NCI-H69 (cell line): ENCODE measurements at regions not wholly inside any gene's neighbourhood (a gene's known extent, or its start where the extent isn't known, plus 50 kb on each side); places are given as distances from the start of the nearest gene placed in this dataset.
"Not testable (repeated sequence)": the region's sequence is repeated elsewhere in the genome, so short reads cannot be mapped to it uniquely, and the experiment has no call there.

ENCODE experiments used
- DNase-seq: peaks from one replicate; lab custom pipeline; 2025; lab: John Stamatoyannopoulos, UW

DNA sequence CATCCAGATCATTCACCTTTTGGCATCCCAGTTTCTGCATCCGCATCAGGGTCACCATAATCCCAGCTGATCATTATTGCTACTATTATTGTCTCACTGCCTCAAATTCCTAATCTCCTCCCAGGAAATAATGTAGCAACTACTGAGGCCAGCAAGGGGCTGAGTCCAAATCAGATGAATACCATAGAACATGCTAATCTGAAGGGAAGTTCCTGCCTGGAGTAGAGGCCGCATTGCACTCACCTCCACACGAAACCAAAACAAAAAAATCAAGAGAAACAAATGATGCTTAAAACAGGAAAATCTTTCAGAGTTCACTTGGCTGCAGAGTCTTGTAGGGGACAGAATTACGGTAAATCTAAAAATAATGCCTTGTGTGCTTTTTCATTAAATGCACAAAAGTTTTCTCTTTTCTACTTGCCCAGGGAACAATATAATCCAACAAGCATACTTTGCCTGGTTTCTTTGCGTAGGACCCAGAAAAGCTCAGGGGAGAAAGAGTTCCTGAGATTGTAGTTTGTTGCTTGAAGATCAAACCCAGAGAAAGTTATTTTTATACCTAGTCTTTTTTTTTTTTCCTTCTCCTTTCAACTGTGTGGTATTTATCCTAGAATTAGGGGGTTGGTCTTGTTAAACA lies 87.7 kb upstream of the KLF4 start:
- DNase-seq: no peak

DNA sequence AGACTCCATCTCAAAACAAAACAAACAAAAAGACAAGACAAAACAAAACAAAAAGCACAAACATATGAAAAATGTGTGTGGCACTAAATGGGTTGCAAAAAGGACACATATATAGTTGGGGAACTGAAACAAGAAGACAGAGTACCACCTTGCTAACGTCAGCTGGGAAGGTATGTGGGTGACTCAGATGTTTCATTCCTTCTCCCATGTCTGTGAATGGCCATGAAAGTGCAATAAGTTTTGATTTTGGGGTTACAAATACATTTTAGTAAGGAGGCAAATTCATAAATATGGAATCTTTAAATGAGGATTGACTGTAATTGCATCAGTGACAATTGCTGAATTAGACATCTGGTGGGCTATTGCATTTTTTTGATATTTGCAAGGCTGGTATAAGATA lies 81.6 kb upstream of the KLF4 start:
- DNase-seq: no peak

DNA sequence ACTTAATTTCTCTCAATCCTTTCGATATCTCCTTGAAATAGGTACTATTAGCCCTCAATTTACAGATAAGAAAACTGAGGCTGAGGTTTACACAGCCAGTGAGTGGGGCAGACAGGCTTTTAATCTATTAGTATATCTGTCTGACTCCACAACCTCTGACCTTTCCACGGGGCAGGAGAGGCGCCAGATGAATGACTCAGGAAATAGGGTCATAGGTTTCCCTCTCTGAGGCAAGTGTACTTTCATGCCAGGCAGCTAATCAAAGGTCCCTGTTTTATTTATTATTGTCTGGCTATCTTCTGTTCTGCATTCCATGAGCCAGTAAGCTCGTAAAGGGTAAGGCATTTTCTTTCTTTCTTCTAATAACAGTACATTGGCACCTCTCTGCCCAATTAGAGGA lies 79.6 kb upstream of the KLF4 start:
- DNase-seq: no peak

DNA sequence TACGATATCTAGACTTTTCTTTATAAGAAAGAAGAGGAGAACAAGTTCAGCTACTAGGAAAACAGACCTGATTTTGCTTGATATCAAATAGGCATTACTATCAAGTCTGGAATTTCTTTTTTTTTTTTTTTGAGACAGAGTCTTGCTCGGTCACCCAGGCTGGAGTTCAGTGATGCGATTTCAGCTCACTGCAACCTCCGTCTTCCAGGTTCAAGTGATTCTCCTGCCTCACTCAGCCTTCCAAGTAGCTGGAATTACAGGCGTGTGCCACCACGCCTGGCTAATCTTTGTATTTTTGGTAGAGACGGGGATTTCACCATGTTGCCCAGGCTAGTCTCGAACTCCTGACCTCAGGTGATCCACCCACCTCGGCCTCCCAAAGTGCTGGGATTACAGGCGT lies 78.8 kb upstream of the KLF4 start:
- not testable (repeated sequence) for DNase-seq

DNA sequence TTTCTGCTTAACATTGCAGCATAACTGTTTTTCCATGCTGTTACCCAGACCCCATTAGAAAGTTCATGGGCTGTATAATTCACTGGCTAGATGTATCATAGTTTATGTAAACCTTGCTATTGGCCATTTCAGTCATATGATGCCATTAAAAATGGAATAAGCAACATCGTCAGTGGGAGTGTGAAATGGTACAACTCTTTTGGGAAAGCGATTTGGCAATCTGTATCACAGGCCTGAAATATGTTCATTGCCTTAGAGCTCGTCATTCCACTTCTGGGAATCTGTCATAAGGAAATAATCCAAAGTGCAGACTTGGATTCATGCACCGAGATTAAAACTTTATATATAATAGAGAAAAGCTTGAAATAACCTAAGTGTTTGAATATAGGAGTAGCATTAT lies 77.9 kb upstream of the KLF4 start:
- no peak for DNase-seq

DNA sequence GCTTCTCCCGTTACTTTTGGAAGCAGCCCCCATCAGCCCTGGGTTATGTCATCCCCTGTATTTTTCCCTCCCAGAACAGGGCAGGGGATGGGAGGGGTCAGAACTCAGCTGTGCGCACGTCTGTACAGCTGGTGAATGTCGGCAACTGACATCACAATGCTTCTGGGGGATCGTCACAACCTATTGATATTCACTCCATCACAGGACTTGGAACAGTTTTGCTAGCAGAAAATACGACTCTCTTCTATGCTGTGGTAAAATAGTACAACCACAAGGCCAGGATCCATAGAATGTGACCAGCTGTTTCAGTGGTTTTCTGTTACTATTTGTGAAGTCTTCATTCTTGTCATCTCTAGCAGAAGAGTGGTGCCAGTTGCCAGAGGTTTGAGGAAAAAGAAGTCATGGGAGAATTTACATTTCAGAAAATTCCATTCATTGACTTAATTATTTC lies 77.1 kb upstream of the KLF4 start:
- no peak for DNase-seq

DNA sequence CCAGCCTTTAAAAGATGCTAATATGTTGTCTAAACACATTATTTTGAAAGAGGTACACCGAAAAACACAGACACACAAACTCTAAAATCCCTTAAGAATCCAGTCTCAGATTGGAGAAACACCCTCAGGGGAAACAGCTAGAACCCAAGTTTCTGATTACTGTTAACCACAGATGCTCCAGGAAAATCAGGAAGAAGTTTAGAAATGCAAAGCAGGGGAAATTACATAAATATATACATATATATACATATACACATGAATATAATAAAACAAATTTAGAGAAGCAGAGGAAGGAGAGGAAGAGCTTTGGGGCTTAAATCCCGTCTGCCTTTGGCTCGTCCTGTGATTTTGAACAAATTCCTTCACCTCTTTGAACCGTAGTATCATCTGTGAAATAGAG lies 73.2 kb upstream of the KLF4 start:
- no peak for DNase-seq

DNA sequence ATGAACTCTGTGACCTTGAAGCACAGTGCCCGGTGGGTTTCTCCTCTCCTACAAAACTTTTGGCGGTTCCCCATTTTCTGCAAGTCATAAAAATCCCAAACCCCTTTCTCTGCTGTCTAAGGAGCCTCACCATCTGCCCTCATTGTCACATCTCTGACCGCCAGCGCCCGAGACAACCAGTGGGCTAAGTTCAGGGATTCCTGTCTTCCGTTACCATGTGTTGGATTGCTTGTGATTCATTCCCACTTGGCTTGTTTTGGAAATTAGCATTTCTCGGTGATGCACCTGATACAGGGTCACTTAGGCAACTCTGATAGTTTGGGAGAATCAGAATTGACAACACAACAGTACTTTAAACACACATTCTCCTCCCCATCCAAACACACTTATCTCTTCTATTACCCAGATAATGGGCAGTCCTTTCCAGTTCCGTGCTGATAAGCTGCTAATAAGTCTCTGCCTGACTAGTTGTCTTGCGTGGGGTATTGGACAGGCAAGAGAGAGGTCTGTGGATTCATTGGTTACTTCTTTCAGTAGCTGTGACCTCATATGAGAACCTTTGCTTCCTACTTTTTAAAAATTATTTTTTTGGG lies 70.0 kb upstream of the KLF4 start:
- no peak for DNase-seq

DNA sequence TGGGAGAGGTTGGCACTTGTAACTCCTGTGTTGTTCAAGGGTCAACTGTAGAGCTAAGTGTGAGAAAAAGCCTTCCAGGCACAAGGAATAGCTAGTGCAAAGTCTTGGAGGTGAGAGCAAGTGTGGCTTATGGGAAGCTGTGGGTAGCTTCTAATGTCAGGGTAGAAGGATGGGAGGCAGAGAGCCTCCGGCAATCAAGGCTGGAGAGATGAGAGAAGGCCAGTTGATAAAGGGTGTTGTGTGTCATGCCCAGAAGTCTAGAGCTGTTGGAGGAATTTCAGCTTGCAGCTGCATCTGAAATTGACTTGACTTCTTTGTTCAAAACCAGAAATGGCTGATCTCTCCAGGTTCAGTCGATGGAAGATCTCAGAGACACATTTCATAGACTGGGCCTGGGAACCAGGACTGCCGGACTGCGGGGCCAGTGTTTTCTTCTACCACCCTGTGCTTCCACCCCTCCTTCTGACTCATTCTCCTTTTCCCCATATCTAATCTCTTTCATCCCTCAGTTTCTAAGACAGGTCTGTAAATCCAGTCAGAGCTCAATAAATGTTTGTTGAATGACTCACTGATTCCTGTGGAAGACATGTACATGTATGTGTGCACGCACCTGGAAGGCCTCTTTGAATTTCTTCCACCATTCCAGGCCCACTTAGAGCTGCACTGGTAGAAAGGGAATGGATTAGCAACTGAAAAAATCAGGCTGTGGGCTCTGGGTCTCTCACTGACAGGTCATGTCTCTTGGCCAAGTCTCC lies 67.8 kb upstream of the KLF4 start:
- DNase-seq: no peak

DNA sequence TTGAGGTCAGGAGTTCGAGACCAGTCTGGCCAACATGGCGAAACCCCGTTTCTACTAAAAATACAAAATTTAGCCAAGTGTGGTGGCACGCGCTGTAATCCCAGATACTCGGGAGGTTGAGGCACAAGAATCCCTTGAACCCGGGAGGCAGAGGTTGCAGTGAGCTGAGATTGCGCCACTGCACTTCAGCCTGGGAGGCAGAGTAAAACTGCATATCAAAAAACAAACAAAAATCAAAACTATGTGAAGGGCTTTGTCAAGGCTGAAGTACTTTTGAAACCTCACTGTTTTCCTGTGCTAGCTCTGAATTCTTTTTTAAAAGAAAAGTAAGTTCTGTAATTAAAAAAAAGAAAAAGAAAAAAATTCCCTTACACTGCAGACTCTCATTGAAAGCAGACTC lies 65.1 kb upstream of the KLF4 start:
- DNase-seq: no peak

DNA sequence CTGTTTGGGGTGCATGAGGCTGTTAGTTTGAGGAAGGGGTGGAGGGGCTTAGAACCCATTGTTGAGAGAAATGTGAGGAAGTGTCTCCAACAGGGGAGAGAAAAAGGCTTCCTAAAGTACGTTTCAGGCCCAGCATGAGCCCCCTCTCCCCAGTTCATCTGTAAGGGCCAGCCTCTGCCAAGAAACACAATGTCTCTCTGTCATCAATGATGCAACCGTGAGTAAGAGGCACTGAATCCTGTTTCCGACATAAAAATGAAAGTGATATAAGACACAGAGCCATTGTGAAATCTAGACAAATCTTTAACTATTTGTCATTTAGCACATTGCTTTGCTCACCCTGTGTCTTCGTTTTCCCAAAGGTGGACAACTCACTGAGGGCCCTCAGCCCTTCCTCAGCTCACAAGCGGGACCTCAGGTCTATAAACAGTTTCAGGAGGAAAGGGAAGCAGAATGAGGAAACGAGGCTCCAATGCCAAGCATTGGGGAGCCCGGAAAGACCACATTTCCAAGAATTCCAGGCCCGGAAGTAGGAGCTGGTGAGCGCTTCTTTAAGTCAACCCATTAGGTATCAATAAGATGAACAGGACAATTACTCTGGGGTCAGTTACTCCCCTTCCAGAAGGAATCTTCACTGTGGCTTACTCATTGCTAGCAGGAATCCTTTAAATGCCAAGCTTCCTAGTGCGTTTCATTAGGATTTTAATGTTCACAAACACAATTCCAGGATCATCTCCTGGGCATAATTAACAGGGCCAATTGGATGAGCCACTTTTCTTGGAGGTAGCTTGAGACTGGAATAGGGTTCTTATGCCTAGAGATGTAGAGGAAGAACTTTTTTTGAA lies 59.0 kb upstream of the KLF4 start:
- peak; percentile 33 for DNase-seq

DNA sequence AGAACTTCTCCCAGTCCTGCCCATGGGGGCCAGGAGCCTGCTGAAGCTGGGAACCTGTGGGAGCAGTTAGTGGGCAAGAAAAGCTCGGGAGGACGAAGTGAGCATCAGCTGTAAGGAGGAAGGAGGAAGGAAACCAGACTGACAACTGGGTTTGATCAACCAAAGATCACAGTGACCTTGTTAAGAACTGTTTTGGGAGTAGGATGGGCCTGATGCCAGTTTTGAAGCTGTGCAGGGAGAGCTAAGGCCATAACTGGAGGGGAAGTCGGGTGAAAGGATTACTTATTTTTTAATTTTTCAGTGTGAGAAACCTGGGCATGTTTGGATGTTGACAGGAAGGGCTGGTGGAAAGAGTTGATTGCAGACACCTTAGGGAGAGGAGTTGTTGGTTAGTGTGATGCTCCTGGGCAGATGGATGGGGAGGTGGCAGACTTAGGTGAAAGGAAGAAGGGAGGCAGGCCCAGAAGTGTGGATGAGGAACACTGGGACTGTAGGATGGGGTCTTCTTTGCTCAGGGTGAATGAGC lies 58.3 kb upstream of the KLF4 start:
- DNase-seq: no peak

DNA sequence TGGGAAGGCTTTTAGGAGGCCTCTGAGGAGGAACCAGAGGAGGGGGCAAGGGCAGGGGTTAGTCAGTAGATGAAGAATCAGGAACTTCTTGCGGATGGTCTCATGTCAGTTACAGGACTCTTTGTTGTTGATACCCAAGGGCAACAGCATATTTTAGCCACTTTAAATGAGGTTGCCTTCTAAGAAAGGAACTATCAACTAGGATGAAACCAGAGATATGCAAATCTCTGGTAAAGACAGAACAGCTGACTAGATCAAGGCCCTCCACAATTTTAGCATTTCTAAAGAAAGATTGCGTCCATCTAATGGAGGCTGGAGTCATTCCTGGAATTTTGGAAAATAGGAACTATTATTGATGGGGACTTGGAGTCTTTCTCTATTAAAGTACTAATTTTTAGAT lies 57.7 kb upstream of the KLF4 start:
- DNase-seq: no peak

DNA sequence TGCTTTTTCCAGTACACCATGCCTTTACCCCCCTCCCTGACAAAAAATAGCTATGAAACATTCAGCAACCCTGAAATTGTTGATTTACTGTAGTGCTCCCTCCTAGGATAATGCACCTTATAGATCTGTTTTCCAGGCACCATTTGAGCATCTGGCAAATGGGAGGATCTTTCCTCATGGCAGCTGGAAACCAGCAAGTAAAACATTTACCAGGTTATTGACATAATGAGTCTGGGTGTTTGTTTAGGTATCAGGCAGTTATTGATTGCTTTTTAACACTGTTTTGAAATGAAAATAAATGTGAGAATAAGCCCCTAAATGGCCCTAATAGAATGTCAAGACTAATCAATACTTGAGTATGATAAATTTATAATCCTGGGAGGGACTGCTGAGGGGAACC lies 57.3 kb upstream of the KLF4 start:
- DNase-seq: peak; percentile 21

DNA sequence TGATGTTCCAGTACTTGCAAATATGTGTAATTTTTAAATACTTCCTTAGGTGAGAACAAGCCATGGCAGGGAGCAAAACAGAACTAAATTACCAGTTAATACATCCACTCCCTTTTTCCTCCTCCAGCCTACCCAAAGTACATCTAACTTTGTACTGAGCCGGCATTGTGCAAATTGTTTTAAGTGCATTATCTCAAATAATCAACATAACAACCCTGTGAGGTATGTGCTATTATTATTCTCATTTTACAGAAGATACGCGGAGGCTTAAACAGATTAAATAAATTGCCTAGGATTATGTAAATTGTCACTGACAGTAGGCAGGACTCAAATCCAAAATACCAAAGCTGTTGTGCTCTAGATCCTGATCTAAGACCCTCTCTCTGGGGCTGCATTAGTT lies 55.5 kb upstream of the KLF4 start:
- DNase-seq: no peak

DNA sequence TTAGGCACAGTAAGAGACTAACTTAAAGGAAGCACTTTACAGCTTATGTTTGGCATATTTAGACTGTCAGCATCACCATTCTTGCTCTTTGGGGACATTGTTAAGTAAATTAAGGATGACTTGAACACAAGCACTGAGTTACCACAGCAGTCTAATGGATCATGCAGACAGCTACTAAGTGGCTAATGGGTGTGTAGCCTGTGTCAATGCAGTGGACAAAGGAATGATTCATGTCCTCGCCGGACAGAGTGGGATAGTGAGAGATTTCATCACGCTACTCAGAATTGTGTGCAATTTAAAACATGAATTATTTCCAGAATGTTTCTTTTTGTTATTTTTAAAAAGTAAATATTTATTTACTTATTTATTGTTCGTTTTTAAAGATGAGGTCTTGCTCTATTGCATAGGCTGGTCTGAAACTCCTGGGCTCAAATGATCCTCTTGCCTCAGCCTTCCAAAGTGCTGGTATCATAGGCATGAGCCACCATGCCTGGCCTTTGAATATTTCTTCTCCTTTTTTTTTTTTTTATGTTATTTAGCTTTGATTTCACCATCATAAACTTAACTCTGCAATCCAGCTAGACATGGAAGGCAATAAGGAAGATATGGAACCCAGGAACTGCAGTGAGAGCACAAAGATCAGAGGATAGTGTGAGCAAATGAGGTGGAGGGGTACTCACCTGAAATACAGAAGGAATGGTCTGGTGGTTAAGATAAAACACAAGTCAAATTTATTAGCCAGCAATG lies 53.0 kb upstream of the KLF4 start:
- DNase-seq: no peak

DNA sequence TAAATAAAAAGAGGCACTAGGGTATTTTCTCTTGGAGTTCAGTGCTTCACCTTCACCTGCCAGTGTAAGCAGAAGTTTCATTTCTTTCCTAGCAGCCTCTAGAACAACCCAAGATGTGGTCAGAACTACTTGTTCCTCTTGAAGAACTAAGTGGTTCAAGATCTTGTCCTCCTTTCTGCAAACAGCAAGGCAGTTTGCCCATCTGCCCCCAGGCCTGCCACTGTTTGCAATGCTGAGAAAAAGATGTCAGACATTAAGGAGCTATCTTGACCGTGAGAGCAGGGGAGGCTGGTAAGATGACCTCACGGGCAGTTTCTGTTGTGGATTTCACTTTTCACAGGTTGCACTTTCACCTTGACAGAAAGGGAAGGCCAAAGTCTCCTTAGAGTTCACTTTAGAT lies 52.0 kb upstream of the KLF4 start:
- DNase-seq: no peak

DNA sequence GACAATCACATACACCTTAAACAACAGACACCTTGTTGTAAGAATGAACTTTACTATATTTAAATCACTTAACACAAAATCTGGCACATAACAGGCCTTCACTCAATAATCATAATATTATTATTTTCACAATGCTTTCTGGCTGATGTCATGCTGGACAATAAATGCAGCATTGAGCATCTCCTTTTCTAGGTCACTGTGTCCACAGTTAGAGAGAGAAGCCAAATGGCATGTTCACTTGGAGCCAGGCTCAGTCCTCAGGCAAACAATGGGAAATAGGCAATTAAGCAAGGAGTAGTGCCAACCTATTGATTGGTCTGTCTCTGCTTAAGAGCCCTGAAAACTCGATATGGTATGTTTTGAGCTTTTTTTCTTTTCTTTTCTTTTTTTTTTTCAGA lies 50.6 kb upstream of the KLF4 start:
- peak; percentile 41 for DNase-seq

DNA sequence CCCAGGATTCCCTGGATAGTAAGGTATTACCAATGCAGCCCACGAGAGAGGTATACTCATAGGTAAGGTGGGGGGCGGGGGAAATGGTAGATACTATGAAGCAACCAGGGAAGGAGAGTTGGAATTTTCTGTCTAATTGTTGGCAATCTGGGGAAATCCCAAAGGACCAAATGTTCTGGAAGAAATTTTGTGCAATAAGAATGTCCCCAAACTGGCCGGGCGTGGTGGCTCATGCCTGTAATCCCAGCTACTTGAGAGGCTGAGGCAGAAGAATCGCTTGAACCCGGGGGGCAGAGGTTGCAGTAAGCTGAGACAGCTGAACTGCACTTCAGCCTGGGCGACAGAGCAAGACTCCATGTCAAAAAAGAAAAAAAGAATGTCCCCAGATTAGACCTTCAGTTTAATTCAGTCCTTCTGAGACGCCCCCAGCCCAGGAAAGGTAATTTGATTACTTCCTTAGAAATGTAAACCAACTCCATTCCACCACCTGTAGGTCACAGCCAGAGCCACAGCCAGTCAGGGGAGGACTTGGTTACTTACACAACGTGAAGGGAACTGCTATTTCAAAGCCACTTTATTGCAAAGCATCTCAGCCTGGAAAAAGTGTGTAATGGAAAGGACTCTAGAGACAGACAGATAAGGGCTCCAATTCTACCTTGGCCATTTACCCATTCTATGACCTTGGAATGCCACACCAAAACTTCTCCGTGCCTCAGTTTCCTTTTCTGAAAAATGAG lies 50.0 kb upstream of the KLF4 start:
- peak; percentile 32 for DNase-seq
